Spleen (tissue), 11 donors: ENCODE measurements at regions not wholly inside any gene's neighbourhood (a gene's known extent, or its start where the extent isn't known, plus 50 kb on each side); places are given as distances from the start of the nearest gene placed in this dataset.

ENCODE experiments used
- DNase-seq: peaks from one replicate; pipeline ENCODE4 v3.0.0-alpha.2; 2020
- H3K27ac ChIP-seq, 8 donors: fragments of 200-600 bp; sonication (generic) in 7 of 8; 1 replicate in 4 of 8; 2 replicates in 4 of 8; pipeline versions ENCODE4 v1.5.0 to v1.8.0; 2016 to 2021; ENCODE audit warnings: inconsistent platforms in 4 of 8, mild to moderate bottlenecking in 4 of 8, moderate library complexity in 1 of 8
- H3K27me3 ChIP-seq, 7 donors: fragments of 200-600 bp; sonication (generic) in 6 of 7; replicated peaks in 1 of 7; 1 replicate in 4 of 7; 2 replicates in 3 of 7; pipeline versions ENCODE4 v1.5.0 to v1.8.0; 2016 to 2021; ENCODE audit warnings: inconsistent platforms in 3 of 7, mild to moderate bottlenecking in 1 of 7
- H3K36me3 ChIP-seq, 6 donors: fragments of 200-600 bp; sonication (generic) in 5 of 6; 1 replicate in 4 of 6; 2 replicates in 2 of 6; pipeline versions ENCODE4 v1.5.0 to v1.8.0; 2016 to 2021; ENCODE audit warnings: inconsistent platforms in 2 of 6
- H3K4me1 ChIP-seq, 6 donors: fragments of 200-600 bp; sonication (generic) in 5 of 6; 1 replicate in 3 of 6; 2 replicates in 3 of 6; pipeline versions ENCODE4 v1.5.0 to v1.8.0; 2016 to 2021; ENCODE audit warnings: inconsistent platforms in 3 of 6
- H3K4me3 ChIP-seq, 8 donors: fragments of 200-600 bp; sonication (generic) in 7 of 8; 1 replicate in 4 of 8; 2 replicates in 4 of 8; pipeline versions ENCODE4 v1.5.0 to v1.8.0; 2016 to 2021; ENCODE audit warnings: inconsistent platforms in 4 of 8, mild to moderate bottlenecking in 4 of 8, moderate library complexity in 2 of 8
- H3K9me3 ChIP-seq, 8 donors: fragments of 200-600 bp; sonication (generic) in 7 of 8; 1 replicate in 4 of 8; 2 replicates in 4 of 8; pipeline versions ENCODE4 v1.5.0 to v1.8.0; 2016 to 2021; ENCODE audit warnings: inconsistent platforms in 4 of 8
- POLR2A ChIP-seq, 3 donors: fragments of 450-650 bp; IDR thresholded peaks; one replicate each; pipeline ENCODE4 v1.5.1; 2017; ENCODE audit warnings: antibody characterized with exemption in 3 of 3, mild to moderate bottlenecking in 1 of 3
- POLR2AphosphoS5 ChIP-seq, 3 donors: sonication (generic); formaldehyde crosslinking; IDR thresholded peaks; one replicate each; pipeline ENCODE4 v1.5.1; 2017; ENCODE audit warnings: antibody characterized with exemption in 3 of 3
- WGBS, 5 donors: extraction: QIAGEN DNeasy Blood & Tissue Kit in 3 of 5; methylation state at CpG; one replicate each; pipeline versions ENCODE4 v1.1.5 to v1.1.7; 2013 to 2018; 5-methylcytosine and 5-hydroxymethylcytosine counted together
- intact Hi-C: fragments of 100-400 bp; cut with DNase I; formaldehyde crosslinking; loops from one replicate; pipeline ENCODE4 v1.15.0; 2023; ENCODE audit warnings: low total_unique reads
- TF ChIP-seq, protein P1 (sequence below), 11 experiments: fragments of 200-600 bp in 7 of 11; fragments of 450-650 bp in 4 of 11; sonication (generic) in 4 of 11; IDR thresholded peaks in 8 of 11; conservative IDR thresholded peaks in 3 of 11; 1 replicate in 7 of 11; 2 replicates in 4 of 11; pipeline versions ENCODE4 v1.4.0 to v1.8.0; 2016 to 2021; ENCODE audit warnings: antibody characterized with exemption in 11 of 11, inconsistent platforms in 4 of 11, mild to moderate bottlenecking in 1 of 11
- donor health status: healthy with polysubstance abuse.
- donor health status: DM: no; HTN: no; CAD: no; lungs with moderate emphysema.
- donor health status: DM: no; HTN: no; CAD: no.
- donor health status: Bipolar disorder and iron deficiency.
- donor health status: healthy.
- donor health status: DM: no; HTN: no; CAD: no.
- donor health status: DM: yes; HTN: yes; CAD: no.

DNA sequence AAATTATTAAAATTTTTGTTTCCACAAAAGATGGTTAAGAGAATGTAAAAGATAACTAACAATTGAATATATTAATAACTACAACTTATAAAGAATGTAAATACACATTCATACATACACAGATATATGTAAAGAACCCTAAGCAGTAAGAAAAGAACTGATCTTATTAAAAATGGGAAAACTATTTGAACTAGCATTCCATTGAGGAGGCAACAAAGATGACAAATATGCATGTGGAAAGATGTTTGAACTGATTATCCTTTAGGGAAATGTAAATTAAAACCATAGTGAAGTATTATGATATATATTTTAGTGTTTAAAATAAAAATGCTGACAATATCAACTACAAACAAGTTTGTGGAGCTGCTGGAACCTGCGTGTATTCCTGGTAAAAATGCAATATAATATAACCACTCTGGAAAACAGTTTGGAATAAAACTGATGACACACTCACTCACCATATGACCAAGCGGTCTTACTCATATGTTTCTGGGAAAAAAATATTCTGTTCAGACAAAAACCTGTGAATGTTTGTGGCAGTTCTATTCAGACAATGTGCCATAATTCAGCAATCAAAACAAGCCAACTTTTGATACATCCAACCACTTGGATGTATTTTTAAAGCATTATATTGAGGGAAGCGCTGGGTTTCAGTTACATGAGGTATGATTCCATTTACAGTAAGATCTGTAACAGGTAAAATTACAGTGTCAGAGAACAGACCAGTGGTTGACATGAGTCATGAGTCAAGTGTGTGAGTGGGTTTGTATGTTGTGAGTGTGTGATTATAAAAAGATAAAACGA, 694.4 kb upstream of the SLITRK5 start:
- no peaks in the 10 kb centered on the region for H3K9me3 ChIP-seq
- intact Hi-C loops: no loop called here
- H3K27me3 ChIP-seq: no peaks in the 10 kb centered on the region
- DNase-seq: no peak
- H3K27ac ChIP-seq: no peak overlapping the region
- H3K4me3 ChIP-seq: no peak overlapping the region
- 77 to 86% (median 83%) methylated on average over 4 of the region's 4 CpGs for WGBS, 5 donors
- no peaks in the 10 kb centered on the region for H3K4me1 ChIP-seq
- TF ChIP-seq, protein P1, sequence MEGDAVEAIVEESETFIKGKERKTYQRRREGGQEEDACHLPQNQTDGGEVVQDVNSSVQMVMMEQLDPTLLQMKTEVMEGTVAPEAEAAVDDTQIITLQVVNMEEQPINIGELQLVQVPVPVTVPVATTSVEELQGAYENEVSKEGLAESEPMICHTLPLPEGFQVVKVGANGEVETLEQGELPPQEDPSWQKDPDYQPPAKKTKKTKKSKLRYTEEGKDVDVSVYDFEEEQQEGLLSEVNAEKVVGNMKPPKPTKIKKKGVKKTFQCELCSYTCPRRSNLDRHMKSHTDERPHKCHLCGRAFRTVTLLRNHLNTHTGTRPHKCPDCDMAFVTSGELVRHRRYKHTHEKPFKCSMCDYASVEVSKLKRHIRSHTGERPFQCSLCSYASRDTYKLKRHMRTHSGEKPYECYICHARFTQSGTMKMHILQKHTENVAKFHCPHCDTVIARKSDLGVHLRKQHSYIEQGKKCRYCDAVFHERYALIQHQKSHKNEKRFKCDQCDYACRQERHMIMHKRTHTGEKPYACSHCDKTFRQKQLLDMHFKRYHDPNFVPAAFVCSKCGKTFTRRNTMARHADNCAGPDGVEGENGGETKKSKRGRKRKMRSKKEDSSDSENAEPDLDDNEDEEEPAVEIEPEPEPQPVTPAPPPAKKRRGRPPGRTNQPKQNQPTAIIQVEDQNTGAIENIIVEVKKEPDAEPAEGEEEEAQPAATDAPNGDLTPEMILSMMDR (IDR thresholded peaks at IDR 0.05 in 8 of 11, conservative IDR thresholded peaks at IDR 0.05 in 3 of 11): no peak
- no peak for TF ChIP-seq POLR2A (IDR thresholded peaks at IDR 0.05)
- TF ChIP-seq POLR2AphosphoS5 (IDR thresholded peaks at IDR 0.05): no peak
- H3K36me3 ChIP-seq: no peaks in the 10 kb centered on the region

DNA sequence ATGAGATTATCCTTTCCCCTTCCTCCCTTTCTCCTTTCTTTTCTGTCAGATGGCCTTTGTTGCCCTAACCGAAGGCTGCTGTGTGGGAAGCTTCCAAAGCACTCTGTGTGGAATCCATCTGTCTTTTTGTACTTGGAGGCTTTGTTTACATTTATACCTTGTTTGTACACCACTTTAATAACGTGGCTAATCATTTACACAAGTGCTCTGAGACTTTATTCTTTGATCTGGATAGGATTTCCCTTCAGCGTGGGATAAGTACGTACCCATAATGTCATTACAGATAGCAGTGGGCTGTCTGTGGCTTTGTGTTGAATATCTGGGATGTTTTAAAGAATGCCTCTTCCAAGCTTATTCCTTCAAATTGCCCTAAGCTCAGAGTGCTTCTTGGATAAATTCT, 684.7 kb upstream of the SLITRK5 start:
- Histone ChIP-seq H3K4me1 (no peaks in the 10 kb centered on the region), H3K4me3 (no peak overlapping the region), H3K27me3 (no peaks in the 10 kb centered on the region), H3K27ac (no peak overlapping the region), H3K36me3 (no peaks in the 10 kb centered on the region), H3K9me3 (no peaks in the 10 kb centered on the region)
- 50 to 67% (median 60%) methylated on average over 4 of the region's 4 CpGs for WGBS, 5 donors
- TF ChIP-seq, protein P1 (IDR thresholded peaks at IDR 0.05 in 8 of 11, conservative IDR thresholded peaks at IDR 0.05 in 3 of 11): no peak
- TF ChIP-seq POLR2A (IDR thresholded peaks at IDR 0.05) (no peak), POLR2AphosphoS5 (IDR thresholded peaks at IDR 0.05) (no peak)
- intact Hi-C loops: no loop called here
- no peak for DNase-seq

- Histone ChIP-seq H3K36me3 (no peaks in the 10 kb centered on the region), H3K4me3 (no peak overlapping the region), H3K4me1 (no peaks in the 10 kb centered on the region), H3K27me3 (no peaks in the 10 kb centered on the region), H3K27ac (no peak overlapping the region), H3K9me3 (peaks cover 0 to 32% (median 11%) of the 10 kb centered on the region in 8 donors)
- intact Hi-C loops: no loop called here
- no peak for TF ChIP-seq POLR2AphosphoS5 (IDR thresholded peaks at IDR 0.05)
- TF ChIP-seq, protein P1 (IDR thresholded peaks at IDR 0.05 in 8 of 11, conservative IDR thresholded peaks at IDR 0.05 in 3 of 11): no peak
- DNase-seq: no peak
Observed at GRCh38 chr13:86992251-86992650, 678.9 kb upstream of the SLITRK5 start.

DNA sequence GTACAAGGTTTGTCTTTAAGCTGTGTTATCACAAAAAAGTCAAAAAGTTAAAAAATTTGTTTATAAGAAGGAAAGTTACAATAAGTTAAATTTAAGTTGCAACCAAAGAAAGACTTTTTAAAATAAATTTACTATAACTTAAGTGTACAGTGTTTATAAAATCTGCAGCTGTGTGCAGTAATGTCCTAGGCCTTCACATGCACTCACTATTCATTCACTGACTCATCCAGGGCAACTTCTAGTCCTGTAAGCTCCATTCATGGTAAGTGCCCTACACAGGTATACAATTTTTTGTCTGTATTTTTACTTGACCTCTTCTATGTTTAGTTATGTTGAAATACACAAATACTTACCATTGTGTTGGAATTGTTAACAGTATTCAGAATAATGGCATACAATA, 667.9 kb upstream of the SLITRK5 start:
- no peaks in the 10 kb centered on the region for H3K36me3 ChIP-seq
- no peaks in the 10 kb centered on the region for H3K27me3 ChIP-seq
- intact Hi-C loops: no loop called here
- peaks cover 0 to 30% (median 7%) of the 10 kb centered on the region in 8 donors for H3K9me3 ChIP-seq
- H3K27ac ChIP-seq: no peak overlapping the region
- H3K4me1 ChIP-seq: no peaks in the 10 kb centered on the region
- no peak for DNase-seq
- no peak for TF ChIP-seq POLR2AphosphoS5 (IDR thresholded peaks at IDR 0.05)
- no peak for TF ChIP-seq POLR2A (IDR thresholded peaks at IDR 0.05)
- TF ChIP-seq, protein P1 (IDR thresholded peaks at IDR 0.05 in 8 of 11, conservative IDR thresholded peaks at IDR 0.05 in 3 of 11): no peak
- H3K4me3 ChIP-seq: no peak overlapping the region
